Amniotic stem cell (primary cell): ENCODE measurements at regions not wholly inside any gene's neighbourhood (a gene's known extent, or its start where the extent isn't known, plus 50 kb on each side); places are given as distances from the start of the nearest gene placed in this dataset.

Source experiments
- DNase-seq: peaks from one replicate; lab custom pipeline; 2025; lab: John Stamatoyannopoulos, UW

GRCh38 chr13:97111756-97112155, 110.4 kb upstream of the MBNL2 start:
- no peak for DNase-seq

DNA sequence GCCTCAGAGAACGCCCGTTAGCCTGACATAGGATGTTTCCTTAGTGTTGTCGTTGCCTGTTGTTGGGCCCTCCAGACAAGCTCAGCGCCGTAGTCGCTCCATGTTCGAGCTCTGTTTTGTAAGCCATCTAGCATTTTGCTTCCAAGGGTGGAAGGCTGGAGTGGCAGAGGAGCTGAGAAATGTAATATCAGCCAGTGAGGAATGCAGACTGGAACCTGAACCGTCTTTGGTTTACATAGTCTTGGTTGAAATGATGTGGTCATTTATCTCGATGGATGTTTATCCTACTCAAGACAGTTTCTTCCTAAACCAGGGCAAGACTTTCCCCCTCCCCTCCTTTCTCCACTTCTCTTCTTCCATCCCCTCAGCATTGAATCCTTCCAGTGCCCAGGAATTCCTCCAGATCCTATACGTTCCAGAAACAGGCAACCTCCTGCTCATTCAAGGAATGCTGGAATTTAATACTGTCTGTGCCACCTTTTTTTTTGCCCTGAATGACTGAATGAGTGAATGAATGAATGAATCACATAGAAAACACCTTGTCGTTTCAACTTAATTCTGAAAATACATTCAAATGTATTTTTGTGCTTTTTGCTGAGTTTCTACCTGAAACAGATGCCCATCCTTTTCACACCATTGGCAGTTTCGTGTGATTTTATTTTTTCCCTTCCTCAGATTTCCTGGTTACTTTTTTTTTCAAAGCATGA, 109.5 kb upstream of the MBNL2 start:
- no peak for DNase-seq

GRCh38 chr13:97113231-97114001, 108.7 kb upstream of the MBNL2 start:
- no peak for DNase-seq

GRCh38 chr13:97114651-97115050, 107.5 kb upstream of the MBNL2 start:
- no peak for DNase-seq

DNA sequence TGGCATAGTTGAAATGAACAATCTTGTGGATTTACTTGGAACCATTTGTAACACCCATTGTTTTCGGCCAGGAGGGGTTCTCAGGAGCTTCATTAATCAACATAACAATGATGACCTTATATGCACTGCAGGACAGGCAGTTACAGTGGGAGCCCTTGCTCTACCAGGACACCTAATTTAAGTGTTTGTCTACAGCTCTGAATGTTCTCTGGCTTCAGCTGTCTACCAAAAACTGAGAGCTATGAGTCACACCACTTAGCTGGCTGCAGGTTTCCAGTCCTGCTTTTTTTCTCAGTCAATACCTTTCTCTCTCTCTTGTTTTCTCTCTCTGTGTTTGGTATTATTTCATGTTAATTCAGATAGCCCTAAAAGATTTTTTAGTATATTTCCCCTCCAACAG, 105.4 kb upstream of the MBNL2 start:
- peak; percentile 6 for DNase-seq

DNA sequence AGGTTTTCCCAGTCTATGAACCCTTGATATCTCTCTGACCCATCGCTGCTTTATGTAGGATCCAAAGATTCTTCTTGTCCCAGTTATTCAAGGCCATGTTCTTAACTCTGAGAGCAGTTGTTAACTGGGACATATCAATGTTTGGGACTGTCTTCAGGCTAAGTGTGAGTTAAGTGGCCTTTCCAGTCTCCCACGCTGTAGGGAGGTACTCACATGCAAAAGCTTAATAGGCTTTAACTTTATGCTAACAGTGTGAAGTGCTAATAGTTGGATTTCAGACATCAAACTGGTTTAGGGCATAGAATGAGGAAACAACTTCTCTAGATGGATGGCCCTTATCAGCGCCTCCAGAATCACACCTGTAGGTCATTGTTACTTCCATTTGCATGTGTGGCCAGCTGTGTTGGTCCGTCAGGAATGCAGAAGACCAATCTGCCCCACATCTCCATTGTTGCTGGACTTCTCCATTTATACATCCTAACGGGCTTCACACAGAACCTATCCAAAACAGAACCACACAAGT, 104.7 kb upstream of the MBNL2 start:
- DNase-seq: no peak

DNA sequence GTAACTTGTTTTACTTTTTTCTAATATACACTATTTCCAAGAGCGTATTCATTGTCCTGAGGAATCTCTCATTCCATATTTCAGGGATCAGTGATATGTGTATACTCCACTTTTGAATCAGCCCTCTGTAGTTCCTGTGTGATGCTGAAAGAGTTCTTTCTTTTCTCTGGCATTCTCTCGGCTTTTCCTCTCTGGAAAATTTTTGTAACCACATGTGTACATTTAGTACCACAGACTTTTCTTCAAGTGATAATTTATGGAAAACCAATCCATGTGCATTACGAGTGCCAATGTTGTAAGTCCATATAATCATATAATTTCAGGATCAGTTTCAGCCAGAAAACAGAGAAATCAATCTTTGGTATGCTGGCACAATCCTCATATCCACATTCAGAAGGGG, 102.2 kb upstream of the MBNL2 start:
- DNase-seq: no peak

DNA sequence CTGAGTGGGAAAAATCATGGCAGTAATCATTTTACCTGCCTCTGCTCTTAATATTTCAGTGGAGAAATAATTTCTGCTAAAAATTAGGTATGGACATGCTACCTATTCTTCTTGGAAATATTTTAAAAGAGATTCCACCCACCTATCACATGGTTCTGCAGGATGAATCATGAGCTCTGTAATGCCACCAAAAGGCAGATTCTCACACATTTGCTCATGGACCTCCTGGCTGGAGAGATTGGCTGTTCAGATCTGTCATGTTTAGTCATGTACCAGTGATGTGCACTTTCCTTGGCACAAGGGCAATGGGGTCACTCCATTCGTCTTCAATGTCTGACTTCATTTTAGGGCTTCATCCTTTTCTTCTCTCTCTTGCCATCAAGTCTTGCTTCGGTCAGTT, 101.8 kb upstream of the MBNL2 start:
- DNase-seq: no peak

- DNase-seq: no peak
Observed at GRCh38 chr13:97120976-97121375, 101.2 kb upstream of the MBNL2 start.

GRCh38 chr13:97121894-97122293, 100.2 kb upstream of the MBNL2 start:
- DNase-seq: no peak

DNA sequence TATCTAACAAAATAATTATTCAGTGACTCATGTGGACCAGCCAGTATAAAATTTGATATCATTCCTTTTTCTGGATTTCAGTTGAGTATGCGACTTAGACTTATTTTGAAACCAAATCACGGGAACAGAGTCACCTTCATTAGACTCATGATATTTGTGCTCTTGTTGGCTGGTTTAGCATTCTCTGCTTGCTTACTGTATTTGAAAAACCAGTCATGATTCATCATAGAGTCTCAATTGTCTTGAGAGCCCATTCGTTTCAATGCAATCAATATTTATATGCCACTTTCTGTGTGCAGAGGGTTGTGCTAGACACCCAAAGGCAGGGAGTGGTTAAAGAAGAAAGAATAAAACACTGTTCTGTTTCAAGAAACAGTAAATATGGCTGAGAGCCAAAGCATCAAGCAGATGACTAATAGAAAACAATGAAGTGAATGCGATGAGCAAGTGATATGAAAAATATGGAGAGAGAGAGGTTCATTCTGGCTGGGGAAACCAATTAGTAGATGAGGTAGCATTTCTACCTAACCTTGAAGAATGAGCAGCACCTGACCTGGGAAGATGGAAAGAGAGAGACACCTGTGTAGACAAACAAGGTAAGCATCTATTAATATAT, 99.6 kb upstream of the MBNL2 start:
- DNase-seq: peak; percentile 34

- DNase-seq: no peak
Observed at GRCh38 chr13:97124206-97124605, 97.9 kb upstream of the MBNL2 start.

GRCh38 chr13:97124915-97125809, 97.0 kb upstream of the MBNL2 start:
- peak; percentile 39 for DNase-seq

DNA sequence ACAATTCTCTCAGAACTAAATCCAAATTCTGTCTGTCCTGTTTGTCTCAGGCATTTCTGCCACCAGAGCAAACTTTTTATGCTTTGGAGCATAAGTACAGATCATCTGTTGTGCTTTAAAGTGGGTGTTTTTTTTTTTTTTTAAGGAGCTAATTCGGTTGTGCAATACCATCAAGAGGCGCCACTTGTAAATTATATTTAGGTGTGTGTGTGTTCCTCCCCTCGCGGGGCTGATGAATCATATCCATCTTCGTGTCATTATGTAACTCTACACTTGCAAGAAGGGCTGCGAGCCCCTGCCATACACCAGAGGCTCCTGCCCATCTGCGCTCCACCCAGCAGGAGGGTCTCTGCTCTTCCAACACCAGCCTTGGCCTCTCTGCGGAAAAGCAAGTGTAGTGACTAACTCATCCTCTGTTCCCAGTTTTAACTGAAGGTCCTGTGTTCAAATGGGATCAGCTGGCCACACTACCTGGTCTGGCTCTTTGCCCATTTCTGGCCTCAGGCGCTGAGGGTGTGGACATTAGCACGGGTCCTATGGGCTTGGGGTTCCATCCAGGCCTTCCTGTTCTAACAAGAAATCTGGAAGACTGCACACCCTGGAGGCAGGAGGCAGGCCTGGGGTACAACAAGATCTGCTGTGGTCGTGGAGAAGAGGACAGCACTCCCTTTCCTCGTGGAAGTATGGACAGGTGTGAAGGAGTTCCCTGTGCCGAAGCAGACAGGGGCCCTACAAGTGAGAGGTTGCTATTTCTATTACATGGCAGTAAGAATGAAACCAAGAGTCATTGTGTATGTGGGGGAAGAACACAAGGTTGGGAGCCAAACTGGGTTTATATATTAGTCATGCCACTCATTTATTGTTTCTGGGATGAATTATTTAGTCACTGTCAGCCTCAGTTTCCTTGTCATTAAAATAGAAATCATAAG, 96.1 kb upstream of the MBNL2 start:
- no peak for DNase-seq

DNA sequence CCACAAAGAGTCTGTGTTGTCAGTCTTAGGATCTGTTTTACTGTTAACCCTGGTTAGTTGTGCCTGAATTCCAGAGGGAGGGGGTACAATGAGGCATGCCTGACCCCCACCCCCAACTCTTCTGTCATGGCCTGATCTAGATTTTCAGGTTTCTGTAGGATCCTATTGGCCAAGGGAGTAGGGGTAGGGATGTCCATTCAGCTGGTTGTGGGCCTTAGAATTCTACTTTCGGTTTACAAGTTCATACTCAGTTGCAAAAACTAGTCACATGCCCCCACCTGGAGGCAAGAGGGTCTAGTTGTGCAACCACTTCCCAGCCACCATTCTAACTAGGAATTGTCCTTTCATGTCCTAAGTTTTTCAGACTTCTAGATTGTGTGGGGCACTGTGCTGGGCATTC, 94.3 kb upstream of the MBNL2 start:
- no peak for DNase-seq

- no peak for DNase-seq
Observed at GRCh38 chr13:97130190-97130589, 91.9 kb upstream of the MBNL2 start.

- no peak for DNase-seq
Observed at GRCh38 chr13:97131447-97131846, 90.7 kb upstream of the MBNL2 start.

GRCh38 chr13:97133554-97133953, 88.6 kb upstream of the MBNL2 start:
- DNase-seq: no peak

GRCh38 chr13:97133955-97134354, 88.2 kb upstream of the MBNL2 start:
- DNase-seq: no peak

DNA sequence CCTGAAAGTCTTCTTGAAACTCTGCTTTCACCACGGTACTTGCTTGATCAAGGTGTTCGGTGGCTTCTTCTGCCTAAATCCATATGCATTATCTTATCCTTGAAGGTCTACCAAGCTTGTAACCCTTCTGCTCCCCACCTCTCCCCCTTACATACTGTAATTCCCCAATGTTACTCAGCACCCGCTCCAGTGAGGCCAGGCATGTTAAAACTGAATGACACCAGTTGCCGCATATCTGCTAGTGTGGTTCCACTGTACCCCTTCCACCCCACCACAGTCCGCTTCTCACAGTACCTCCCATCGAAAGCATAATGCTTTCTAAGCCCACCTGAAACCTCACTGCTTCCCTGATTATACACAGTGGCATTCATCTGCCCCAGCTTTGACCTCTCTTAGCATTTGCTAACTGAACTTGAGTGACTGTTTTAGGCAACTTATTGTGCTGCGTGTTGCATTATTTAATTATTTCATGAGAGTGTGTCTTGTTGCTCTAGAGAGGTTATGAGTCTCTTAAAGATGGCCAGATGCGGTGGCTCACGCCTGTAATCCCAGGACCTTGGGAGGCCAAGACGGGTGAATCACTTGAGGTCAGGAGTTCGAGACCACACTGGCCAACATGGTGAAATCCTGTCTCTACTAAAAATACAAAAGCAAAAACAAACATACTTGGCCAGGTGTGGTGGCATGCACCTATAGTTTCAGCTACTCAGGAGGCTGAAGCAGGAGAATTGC, 87.6 kb upstream of the MBNL2 start:
- no peak for DNase-seq
